ENCODE measurements at regions not wholly inside any gene's neighbourhood (a gene's known extent, or its start where the extent isn't known, plus 50 kb on each side); places are given as distances from the start of the nearest gene placed in this dataset.
"Not testable (repeated sequence)": the region's sequence is repeated elsewhere in the genome, so short reads cannot be mapped to it uniquely, and the experiment has no call there.

DNA sequence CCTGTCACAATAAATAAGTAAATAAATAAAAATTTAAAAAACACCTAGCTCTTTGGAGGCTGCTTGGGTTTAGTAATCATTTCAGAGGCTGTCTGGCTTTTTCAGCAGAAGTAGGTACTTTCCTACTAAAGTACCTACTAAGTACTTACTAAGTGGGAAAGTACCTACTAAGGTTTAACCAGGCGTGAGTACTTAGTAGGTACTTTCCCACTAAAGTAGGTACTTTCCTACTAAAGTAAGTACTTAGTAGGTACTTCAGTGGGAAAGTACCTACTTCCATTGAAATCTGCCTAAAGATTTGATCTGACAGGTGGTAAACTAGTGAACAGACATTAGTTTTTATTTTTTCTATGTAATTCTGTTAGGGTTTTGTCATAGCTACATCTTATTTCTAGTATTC is 3052.4 kb downstream of the RPIA start:
- not testable (repeated sequence) for TF ChIP-seq FOS (IDR thresholded peaks at IDR 0.05; ENCODE audit: borderline replicate concordance, insufficient read depth, low read length); POLR2AphosphoS5 (IDR thresholded peaks at IDR 0.05; ENCODE audit: insufficient read depth, low read depth, low read length); EZH2 (IDR thresholded peaks at IDR 0.05; ENCODE audit: borderline replicate concordance, low read depth, low read length, severe bottlenecking); MYC (IDR thresholded peaks at IDR 0.05; ENCODE audit: low read depth, low read length); POLR2A (IDR thresholded peaks at IDR 0.05; ENCODE audit: low read depth, low read length)
- TF ChIP-seq, protein P1, sequence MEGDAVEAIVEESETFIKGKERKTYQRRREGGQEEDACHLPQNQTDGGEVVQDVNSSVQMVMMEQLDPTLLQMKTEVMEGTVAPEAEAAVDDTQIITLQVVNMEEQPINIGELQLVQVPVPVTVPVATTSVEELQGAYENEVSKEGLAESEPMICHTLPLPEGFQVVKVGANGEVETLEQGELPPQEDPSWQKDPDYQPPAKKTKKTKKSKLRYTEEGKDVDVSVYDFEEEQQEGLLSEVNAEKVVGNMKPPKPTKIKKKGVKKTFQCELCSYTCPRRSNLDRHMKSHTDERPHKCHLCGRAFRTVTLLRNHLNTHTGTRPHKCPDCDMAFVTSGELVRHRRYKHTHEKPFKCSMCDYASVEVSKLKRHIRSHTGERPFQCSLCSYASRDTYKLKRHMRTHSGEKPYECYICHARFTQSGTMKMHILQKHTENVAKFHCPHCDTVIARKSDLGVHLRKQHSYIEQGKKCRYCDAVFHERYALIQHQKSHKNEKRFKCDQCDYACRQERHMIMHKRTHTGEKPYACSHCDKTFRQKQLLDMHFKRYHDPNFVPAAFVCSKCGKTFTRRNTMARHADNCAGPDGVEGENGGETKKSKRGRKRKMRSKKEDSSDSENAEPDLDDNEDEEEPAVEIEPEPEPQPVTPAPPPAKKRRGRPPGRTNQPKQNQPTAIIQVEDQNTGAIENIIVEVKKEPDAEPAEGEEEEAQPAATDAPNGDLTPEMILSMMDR (IDR thresholded peaks at IDR 0.05; ENCODE audit: extremely low read depth in 1 of 2, insufficient read depth in 1 of 2, low read depth in 1 of 2, low read length in 2 of 2): not testable (repeated sequence)
